HCT116 (cell line): ENCODE measurements at regions not wholly inside any gene's neighbourhood (a gene's known extent, or its start where the extent isn't known, plus 50 kb on each side); places are given as distances from the start of the nearest gene placed in this dataset.

Experiments
- ATAC-seq: fragments of 200-7000 bp; cut with Tn5 transposase; 2 replicates; pipeline ENCODE4 v1.9.1; 2020; ENCODE audit warnings: mild to moderate bottlenecking, moderate library complexity
- BruUV-seq: library from RNA; stranded (reverse); fragments of 400-500 nt; replicated peaks from 2 replicates; lab custom pipeline; 2021; lab: Mats Ljungman, UMichigan
- CTCF ChIA-PET: fragments of 300-600 bp; sonication (Branson Sonifier 250); formaldehyde crosslinking; loops from one replicate; lab custom pipeline; 2021; ENCODE audit warnings: antibody characterized with exemption; lab: Charles Lee
- POLR2A ChIA-PET: fragments of 300-600, 350-600 bp; sonication (Branson Sonifier 250); formaldehyde crosslinking; loops from one replicate; lab custom pipeline; 2021; ENCODE audit warnings: antibody characterized with exemption; lab: Charles Lee
- RAD21 ChIA-PET, 2 experiments: fragments of 300-600 bp; sonication (Branson Sonifier 250); formaldehyde crosslinking; loops; one replicate each; lab custom pipeline; 2023; ENCODE audit warnings: low total read pairs in 2 of 2; ENCODE audit not compliant: uncharacterized antibody in 2 of 2, unreplicated experiment in 2 of 2, low non-redundant PET in 1 of 2; lab: Charles Lee
- DNase-seq: peaks from one replicate; pipeline ENCODE4 v3.0.0-alpha.2; 2010; ENCODE audit warnings: low read depth, low spot score
- H2AFZ ChIP-seq: fragments of 200-600 bp; shearing (Covaris generic), sonication (generic); 2 replicates; pipeline ENCODE4 v1.6.1; 2017; ENCODE audit warnings: low read depth, mixed run types, mixed read lengths, antibody characterized with exemption, low read length; ENCODE audit not compliant: poor library complexity, severe bottlenecking
- H3K27ac ChIP-seq: 2 replicates; pipeline ENCODE4 v1.5.1; 2012; ENCODE audit warnings: low read depth, low read length
- H3K27me3 ChIP-seq: fragments of 200-600 bp; sonication (generic); 2 replicates; pipeline ENCODE4 v1.6.1; 2016; ENCODE audit warnings: mixed run types, low read length, mixed read lengths; ENCODE audit not compliant: insufficient read depth
- H3K36me3 ChIP-seq, 2 experiments: fragments of 200-500 bp in 1 of 2; fragments of 200-600 bp in 1 of 2; sonication (Bioruptor generic) in 1 of 2; sonication (generic) in 1 of 2; 2 replicates each; pipeline versions ENCODE4 v1.5.1 to v1.6.1; 2014 to 2016; ENCODE audit warnings: low read length in 2 of 2, inconsistent platforms in 1 of 2, mixed read lengths in 1 of 2, mixed run types in 1 of 2; ENCODE audit not compliant: insufficient read depth in 2 of 2, control insufficient read depth in 1 of 2
- H3K4me1 ChIP-seq, 2 experiments: fragments of 200-600 bp in 1 of 2; sonication (generic) in 1 of 2; 2 replicates each; pipeline versions ENCODE4 v1.5.1 to v1.6.1; 2012 to 2017; ENCODE audit warnings: low read length in 2 of 2, inconsistent platforms in 1 of 2, mild to moderate bottlenecking in 1 of 2, mixed read lengths in 1 of 2, mixed run types in 1 of 2, moderate library complexity in 1 of 2; ENCODE audit not compliant: insufficient read depth in 2 of 2, control insufficient read depth in 1 of 2
- H3K4me2 ChIP-seq: fragments of 200-600 bp; sonication (generic); 2 replicates; pipeline ENCODE4 v1.6.1; 2017; ENCODE audit warnings: mixed run types, low read length, mixed read lengths
- H3K4me3 ChIP-seq, 2 experiments: fragments of 200-600 bp in 1 of 2; sonication (generic) in 1 of 2; replicated peaks in 1 of 2; 2 replicates each; pipeline ENCODE4 v1.5.1; 2011 to 2016; ENCODE audit warnings: low read length in 2 of 2, control low read depth in 1 of 2, low read depth in 1 of 2, mild to moderate bottlenecking in 1 of 2, mixed read lengths in 1 of 2, mixed run types in 1 of 2
- H3K79me2 ChIP-seq: fragments of 200-600 bp; sonication (generic); 2 replicates; pipeline ENCODE4 v1.6.1; 2017; ENCODE audit warnings: mild to moderate bottlenecking, mixed run types, low read length, moderate library complexity, mixed read lengths; ENCODE audit not compliant: insufficient read depth
- H3K9ac ChIP-seq: fragments of 200-600 bp; sonication (generic); 2 replicates; pipeline ENCODE4 v1.6.1; 2016; ENCODE audit warnings: low read length, mixed read lengths
- H3K9me2 ChIP-seq: fragments of 200-600 bp; sonication (generic), shearing (Covaris generic); 2 replicates; pipeline ENCODE4 v1.6.1; 2017; ENCODE audit warnings: mixed run types, mild to moderate bottlenecking, moderate library complexity; ENCODE audit not compliant: insufficient read depth
- H3K9me3 ChIP-seq, 2 experiments: fragments of 200-500 bp in 1 of 2; fragments of 200-600 bp in 1 of 2; sonication (Bioruptor generic) in 1 of 2; sonication (generic) in 1 of 2; 2 replicates each; pipeline ENCODE4 v1.6.1; 2014 to 2017; ENCODE audit warnings: low read length in 2 of 2, mixed read lengths in 2 of 2, inconsistent platforms in 1 of 2, low read depth in 1 of 2, mild to moderate bottlenecking in 1 of 2, mixed run types in 1 of 2, moderate library complexity in 1 of 2; ENCODE audit not compliant: control insufficient read depth in 1 of 2, insufficient read depth in 1 of 2
- H4K20me1 ChIP-seq: fragments of 200-600 bp; sonication (generic), shearing (Covaris generic); 2 replicates; pipeline ENCODE4 v1.6.1; 2017; ENCODE audit warnings: mixed run types, mild to moderate bottlenecking, moderate library complexity; ENCODE audit not compliant: insufficient read depth
- CEBPB ChIP-seq: IDR thresholded peaks from 2 replicates; pipeline ENCODE4 v1.6.1; 2012; ENCODE audit warnings: low read depth
- CTCF ChIP-seq, 3 experiments: fragments of 200-600 bp in 1 of 3; sonication (generic) in 1 of 3; IDR thresholded peaks in 2 of 3; conservative IDR thresholded peaks in 1 of 3; 2 replicates each; pipeline ENCODE4 v1.5.1; 2012 to 2017; ENCODE audit warnings: low read depth in 2 of 3, low read length in 2 of 3, antibody characterized with exemption in 1 of 3, borderline replicate concordance in 1 of 3, control low read depth in 1 of 3, mild to moderate bottlenecking in 1 of 3, mixed read lengths in 1 of 3, mixed run types in 1 of 3, moderate library complexity in 1 of 3; ENCODE audit not compliant: insufficient read depth in 1 of 3
- ELF1 ChIP-seq: IDR thresholded peaks from 2 replicates; pipeline ENCODE4 v1.6.1; 2012; ENCODE audit warnings: low read depth, borderline replicate concordance
- EZH2 ChIP-seq: fragments of 200-600 bp; sonication (generic); IDR thresholded peaks from 2 replicates; pipeline ENCODE4 v1.6.1; 2017; ENCODE audit warnings: antibody characterized with exemption, mixed run types
- EZH2phosphoT487 ChIP-seq: fragments of 200-600 bp; IDR thresholded peaks from 2 replicates; pipeline ENCODE4 v1.6.1; 2018; ENCODE audit warnings: antibody characterized with exemption, borderline replicate concordance
- FOSL1 ChIP-seq: IDR thresholded peaks from 2 replicates; pipeline ENCODE4 v1.6.1; 2012; ENCODE audit warnings: low read depth
- JUND ChIP-seq: IDR thresholded peaks from 2 replicates; pipeline ENCODE4 v1.6.1; 2012
- MAX ChIP-seq: IDR thresholded peaks from 2 replicates; pipeline ENCODE4 v1.6.1; 2012
- RAD21 ChIP-seq: IDR thresholded peaks from 2 replicates; pipeline ENCODE4 v1.6.1; 2012; ENCODE audit warnings: low read depth, mild to moderate bottlenecking
- REST ChIP-seq: IDR thresholded peaks from 2 replicates; pipeline ENCODE4 v1.6.1; 2012; ENCODE audit warnings: low read depth
- SIN3A ChIP-seq: IDR thresholded peaks from 2 replicates; pipeline ENCODE4 v1.6.1; 2012; ENCODE audit warnings: low read depth
- TCF7L2 ChIP-seq: IDR thresholded peaks from 2 replicates; pipeline ENCODE4 v1.7.0; 2011; ENCODE audit warnings: borderline replicate concordance, inconsistent platforms; ENCODE audit not compliant: insufficient read depth, insufficient read length; ENCODE audit errors: extremely low read depth
- YY1 ChIP-seq: IDR thresholded peaks from 2 replicates; pipeline ENCODE4 v1.6.1; 2011; ENCODE audit warnings: low read length, low read depth, moderate library complexity, mild to moderate bottlenecking; ENCODE audit not compliant: insufficient replicate concordance; ENCODE audit errors: extremely low read depth
- ZBTB33 ChIP-seq: IDR thresholded peaks from 2 replicates; pipeline ENCODE4 v1.6.1; 2011; ENCODE audit warnings: mild to moderate bottlenecking, low read length, moderate library complexity; ENCODE audit not compliant: insufficient replicate concordance; ENCODE audit errors: extremely low read depth
- ZFX ChIP-seq: fragments of 450-650 bp; IDR thresholded peaks from 2 replicates; pipeline ENCODE4 v1.6.1; 2017
- ZNF274 ChIP-seq: fragments of 200-500 bp; sonication (Bioruptor generic); IDR thresholded peaks from 2 replicates; pipeline ENCODE4 v1.6.1; 2014; ENCODE audit warnings: mild to moderate bottlenecking, low read depth, low read length, inconsistent platforms
- intact Hi-C: fragments of 100-400 bp; cut with micrococcal nuclease; formaldehyde crosslinking; loops from 2 replicates; pipeline ENCODE4 v1.10.0; 2022

GRCh38 chr18:40566510-40566844, 1388.6 kb upstream of the PIK3C3 start (continued):
- TF ChIP-seq YY1 (no peak), ZNF274 (no peak), TCF7L2 (no peak), FOSL1 (no peak), EZH2phosphoT487 (no peak)
- TF ChIP-seq, all 23 proteins: peak for 0

GRCh38 chr18:40565805-40566509, 1389.1 kb upstream of the PIK3C3 start:
- ChIA-PET RAD21 (no interaction called here), CTCF (no interaction called here), POLR2A (no interaction called here)
- Histone ChIP-seq H3K4me3 (no peak overlapping the region), H3K36me3 (no peaks in the 10 kb centered on the region), H3K9me2 (no peaks in the 10 kb centered on the region), H3K27me3 (no peaks in the 10 kb centered on the region), H3K4me2 (no peak overlapping the region), H3K9ac (no peak overlapping the region), H3K79me2 (no peaks in the 10 kb centered on the region), H3K4me1 (no peaks in the 10 kb centered on the region), H2AFZ (no peak overlapping the region), H3K9me3 (peaks cover 0 to 20% of the 10 kb centered on the region in 2 experiments; a peak in 2 of 4 replicates), H3K27ac (no peak overlapping the region), H4K20me1 (no peaks in the 10 kb centered on the region)
- DNase-seq (no peak), ATAC-seq (no peak)
- TF ChIP-seq ZBTB33 (no peak), ELF1 (no peak), MAX (no peak), ZFX (no peak), CTCF (IDR thresholded peaks at IDR 0.05 in 2 of 3, conservative IDR thresholded peaks at IDR 0.05 in 1 of 3; ENCODE audit: borderline replicate concordance in 1 of 3, insufficient read depth in 1 of 3, low read depth in 2 of 3, low read length in 2 of 3) (no peak), REST (no peak), RAD21 (no peak), EZH2 (no peak), YY1 (no peak), JUND (no peak), SIN3A (no peak), FOSL1 (no peak), TCF7L2 (no peak), CEBPB (no peak)
- no TSS peak for BruUV-seq
- intact Hi-C loops: no loop called here
